PC-9 (cell line): ENCODE measurements at regions not wholly inside any gene's neighbourhood (a gene's known extent, or its start where the extent isn't known, plus 50 kb on each side); places are given as distances from the start of the nearest gene placed in this dataset.

ENCODE experiments used
- CTCF ChIP-seq: fragments of 200-600 bp; sonication (generic); conservative IDR thresholded peaks from 2 replicates; pipeline ENCODE4 v1.6.1; 2017; ENCODE audit warnings: mixed run types, antibody characterized with exemption, mild to moderate bottlenecking, moderate library complexity
- EZH2 ChIP-seq: fragments of 200-600 bp; sonication (generic); IDR thresholded peaks from 2 replicates; pipeline ENCODE4 v1.8.0; 2017; ENCODE audit warnings: antibody characterized with exemption, low read depth

- no peak for TF ChIP-seq CTCF
- no peak for TF ChIP-seq EZH2
Measured at GRCh38 chr17:10984220-10984619, 146.3 kb upstream of the PIRT start.
